Trophoblast cell (in vitro differentiated cells and primary cell): ENCODE measurements at regions not wholly inside any gene's neighbourhood (a gene's known extent, or its start where the extent isn't known, plus 50 kb on each side); places are given as distances from the start of the nearest gene placed in this dataset.

Experiments used
- DNase-seq, 2 donors: peaks; one replicate each; pipeline ENCODE4 v3.0.0-alpha.2; 2016
- H2AFZ ChIP-seq: 2 replicates; pipeline ENCODE4 v1.6.1; 2013; ENCODE audit warnings: low read length, moderate library complexity, mild to moderate bottlenecking; ENCODE audit not compliant: insufficient read depth, poor library complexity
- H2AK5ac ChIP-seq: 2 replicates; pipeline ENCODE4 v1.6.1; 2013; ENCODE audit warnings: mild to moderate bottlenecking, low read length
- H2BK120ac ChIP-seq: 2 replicates; pipeline ENCODE4 v1.6.1; 2013; ENCODE audit warnings: low read length, mild to moderate bottlenecking, moderate library complexity; ENCODE audit not compliant: insufficient read depth, poor library complexity
- H2BK12ac ChIP-seq: 2 replicates; pipeline ENCODE4 v1.6.1; 2013; ENCODE audit warnings: mild to moderate bottlenecking, low read length, moderate library complexity
- H2BK5ac ChIP-seq: 2 replicates; pipeline ENCODE4 v1.6.1; 2013; ENCODE audit warnings: low read length, low read depth, moderate library complexity, mild to moderate bottlenecking; ENCODE audit not compliant: poor library complexity
- H3K14ac ChIP-seq: 2 replicates; pipeline ENCODE4 v1.6.1; 2013; ENCODE audit warnings: mild to moderate bottlenecking, low read length
- H3K18ac ChIP-seq: 2 replicates; pipeline ENCODE4 v1.6.1; 2013; ENCODE audit warnings: mild to moderate bottlenecking, low read length
- H3K23ac ChIP-seq: 2 replicates; pipeline ENCODE4 v1.6.1; 2013; ENCODE audit warnings: low read length
- H3K27ac ChIP-seq: 2 replicates; pipeline ENCODE4 v1.5.1; 2013; ENCODE audit warnings: low read depth, mild to moderate bottlenecking, inconsistent platforms, low read length, moderate library complexity
- H3K27me3 ChIP-seq: 2 replicates; pipeline ENCODE4 v1.6.1; 2013; ENCODE audit warnings: inconsistent platforms, mild to moderate bottlenecking, low read length, moderate library complexity; ENCODE audit not compliant: insufficient read depth
- H3K36me3 ChIP-seq, 2 experiments: 1 replicate in 1 of 2; 2 replicates in 1 of 2; pipeline ENCODE4 v1.6.1; 2013; ENCODE audit warnings: low read length in 2 of 2, mild to moderate bottlenecking in 2 of 2, moderate library complexity in 1 of 2; ENCODE audit not compliant: insufficient read depth in 2 of 2, control insufficient read depth in 1 of 2
- H3K4ac ChIP-seq: 2 replicates; pipeline ENCODE4 v1.6.1; 2013; ENCODE audit warnings: low read depth, mild to moderate bottlenecking, low read length, moderate library complexity
- H3K4me1 ChIP-seq, 2 experiments: 1 replicate in 1 of 2; 2 replicates in 1 of 2; pipeline ENCODE4 v1.6.1; 2013; ENCODE audit warnings: low read length in 2 of 2, mild to moderate bottlenecking in 2 of 2, moderate library complexity in 1 of 2; ENCODE audit not compliant: insufficient read depth in 2 of 2, control insufficient read depth in 1 of 2
- H3K4me2 ChIP-seq: 2 replicates; pipeline ENCODE4 v1.6.1; 2013; ENCODE audit warnings: inconsistent platforms, mild to moderate bottlenecking, low read length, moderate library complexity
- H3K4me3 ChIP-seq: 2 replicates; pipeline ENCODE4 v1.5.1; 2013; ENCODE audit warnings: mild to moderate bottlenecking, low read depth, low read length, inconsistent platforms
- H3K79me1 ChIP-seq: one replicate; pipeline ENCODE4 v1.6.1; 2013; ENCODE audit warnings: low read length
- H3K79me2 ChIP-seq: 2 replicates; pipeline ENCODE4 v1.6.1; 2013; ENCODE audit warnings: low read length, mild to moderate bottlenecking; ENCODE audit not compliant: control insufficient read depth, insufficient read depth, poor library complexity
- H3K9ac ChIP-seq: 2 replicates; pipeline ENCODE4 v1.6.1; 2013; ENCODE audit warnings: mild to moderate bottlenecking, low read length
- H3K9me3 ChIP-seq: 2 replicates; pipeline ENCODE4 v1.6.1; 2013; ENCODE audit warnings: low read depth, mild to moderate bottlenecking, control low read depth, inconsistent platforms, low read length; ENCODE audit not compliant: insufficient read depth
- H4K12ac ChIP-seq: 2 replicates; pipeline ENCODE4 v1.6.1; 2013; ENCODE audit warnings: low read depth, mild to moderate bottlenecking, low read length, moderate library complexity
- H4K8ac ChIP-seq: 2 replicates; pipeline ENCODE4 v1.6.1; 2013; ENCODE audit warnings: low read depth, mild to moderate bottlenecking, low read length, moderate library complexity
- H4K91ac ChIP-seq: one replicate; pipeline ENCODE4 v1.6.1; 2013; ENCODE audit warnings: low read depth, mild to moderate bottlenecking, low read length, moderate library complexity
- WGBS: extraction: QIAGEN DNeasy Blood & Tissue Kit; methylation state at CpG from one replicate; pipeline ENCODE4 v1.1.7; 2013; ENCODE audit warnings: missing lambda C conversion rate; ENCODE audit not compliant: insufficient read length, insufficient coverage; ENCODE audit errors: extremely low coverage; 5-methylcytosine and 5-hydroxymethylcytosine counted together

DNA sequence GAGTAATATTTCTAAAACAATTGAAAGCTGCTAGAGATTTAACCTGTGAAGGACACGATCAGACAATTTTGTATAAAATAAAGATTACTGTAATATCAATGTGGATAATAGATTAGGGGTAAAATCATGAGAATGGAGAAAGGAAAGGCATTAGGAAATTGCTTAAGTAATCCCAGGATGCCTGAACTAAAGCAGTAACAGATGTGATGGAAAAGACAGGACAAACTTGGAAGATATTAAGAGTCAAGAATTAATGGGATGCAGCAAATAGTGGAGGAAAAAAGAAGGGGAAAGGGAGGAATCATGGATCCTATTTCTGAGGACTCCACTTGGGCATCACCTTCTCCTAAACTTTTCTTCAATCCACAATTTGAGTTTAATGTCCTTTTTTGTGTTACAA lies 437.1 kb upstream of the PMFBP1 start:
- no peak overlapping the region for H4K8ac ChIP-seq
- H3K79me1 ChIP-seq, result no peaks in the 10 kb centered on the region
- no peak overlapping the region for H2BK12ac ChIP-seq
- H4K12ac ChIP-seq, result no peak overlapping the region
- no peaks in the 10 kb centered on the region for H3K27me3 ChIP-seq
- no peak overlapping the region for H2AK5ac ChIP-seq
- no peak overlapping the region for H3K4me3 ChIP-seq
- H3K9me3 ChIP-seq, result no peaks in the 10 kb centered on the region
- no peaks in the 10 kb centered on the region for H3K36me3 ChIP-seq
- H3K4me2 ChIP-seq, result no peak overlapping the region
- no peak overlapping the region for H3K9ac ChIP-seq
- H3K14ac ChIP-seq, result no peak overlapping the region
- no peak overlapping the region for H2AFZ ChIP-seq
- DNase-seq, result no peak
- H3K18ac ChIP-seq, result no peak overlapping the region
- H2BK120ac ChIP-seq, result no peak overlapping the region
- H2BK5ac ChIP-seq, result no peak overlapping the region
- no peaks in the 10 kb centered on the region for H3K79me2 ChIP-seq
- H3K4ac ChIP-seq, result no peak overlapping the region
- WGBS, result no CpG with 5 or more reads among the region's 1 CpG
- H3K27ac ChIP-seq, result no peak overlapping the region
- no peaks in the 10 kb centered on the region for H3K4me1 ChIP-seq
- H3K23ac ChIP-seq, result no peak overlapping the region
- no peak overlapping the region for H4K91ac ChIP-seq

DNA sequence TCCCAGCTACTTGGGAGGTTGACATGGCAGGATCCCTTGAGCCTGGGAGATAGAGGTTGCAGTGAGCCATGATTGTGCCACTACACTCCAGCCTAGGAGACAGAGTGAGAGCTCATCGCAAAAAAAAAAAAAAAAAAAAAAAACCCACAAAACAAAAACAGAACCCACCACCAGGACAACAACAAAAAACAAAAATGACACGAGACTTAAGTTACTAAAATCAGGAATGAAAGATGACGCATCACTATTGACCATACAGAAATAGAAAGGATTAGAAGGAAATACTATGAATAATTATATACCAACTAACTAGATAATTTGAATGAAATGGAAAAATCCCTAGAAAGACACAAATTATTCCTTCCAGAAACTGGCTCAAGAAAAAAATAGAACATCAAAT lies 432.4 kb upstream of the PMFBP1 start:
- Histone ChIP-seq H2BK12ac (no peak overlapping the region), H3K4me1 (no peaks in the 10 kb centered on the region), H2BK5ac (no peak overlapping the region), H3K4me3 (no peak overlapping the region), H3K23ac (no peak overlapping the region), H4K12ac (no peak overlapping the region), H3K18ac (no peak overlapping the region), H3K4me2 (no peak overlapping the region), H2BK120ac (no peak overlapping the region), H3K9ac (no peak overlapping the region), H2AFZ (no peak overlapping the region), H3K4ac (no peak overlapping the region), H3K14ac (no peak overlapping the region), H4K8ac (no peak overlapping the region), H3K9me3 (no peaks in the 10 kb centered on the region), H3K36me3 (no peaks in the 10 kb centered on the region), H2AK5ac (no peak overlapping the region), H4K91ac (no peak overlapping the region), H3K27me3 (no peaks in the 10 kb centered on the region), H3K79me1 (no peaks in the 10 kb centered on the region), H3K27ac (no peak overlapping the region), H3K79me2 (no peaks in the 10 kb centered on the region)
- WGBS, result no CpG with 5 or more reads among the region's 3 CpGs
- no peak for DNase-seq

- WGBS, result no CpG with 5 or more reads among the region's 2 CpGs
- no peak overlapping the region for H4K12ac ChIP-seq
- H3K79me1 ChIP-seq, result no peaks in the 10 kb centered on the region
- no peak overlapping the region for H3K4me2 ChIP-seq
- no peak overlapping the region for H4K8ac ChIP-seq
- H3K27ac ChIP-seq, result no peak overlapping the region
- H2BK12ac ChIP-seq, result no peak overlapping the region
- H3K9me3 ChIP-seq, result peaks cover 2% of the 10 kb centered on the region
- no peak overlapping the region for H3K4ac ChIP-seq
- no peak overlapping the region for H2AFZ ChIP-seq
- H3K18ac ChIP-seq, result no peak overlapping the region
- no peaks in the 10 kb centered on the region for H3K27me3 ChIP-seq
- H2BK120ac ChIP-seq, result no peak overlapping the region
- H2BK5ac ChIP-seq, result no peak overlapping the region
- H3K9ac ChIP-seq, result no peak overlapping the region
- H4K91ac ChIP-seq, result no peak overlapping the region
- H3K4me3 ChIP-seq, result no peak overlapping the region
- H3K4me1 ChIP-seq, result no peaks in the 10 kb centered on the region
- no peaks in the 10 kb centered on the region for H3K79me2 ChIP-seq
- H3K23ac ChIP-seq, result no peak overlapping the region
- no peak overlapping the region for H3K14ac ChIP-seq
- no peaks in the 10 kb centered on the region for H3K36me3 ChIP-seq
- no peak for DNase-seq
- no peak overlapping the region for H2AK5ac ChIP-seq
Observed at GRCh38 chr16:72602499-72602898, 430.5 kb upstream of the PMFBP1 start.

GRCh38 chr16:72598696-72599095 lies 426.7 kb upstream of the PMFBP1 start:
- Histone ChIP-seq H4K91ac (no peak overlapping the region), H3K18ac (no peak overlapping the region), H2AK5ac (no peak overlapping the region), H3K4me3 (no peak overlapping the region), H3K14ac (no peak overlapping the region), H4K8ac (no peak overlapping the region), H3K23ac (no peak overlapping the region), H2BK12ac (no peak overlapping the region), H3K79me1 (no peaks in the 10 kb centered on the region), H3K4me1 (no peaks in the 10 kb centered on the region), H2BK5ac (no peak overlapping the region), H3K4me2 (no peak overlapping the region), H2BK120ac (no peak overlapping the region), H3K9me3 (peaks cover 2% of the 10 kb centered on the region), H4K12ac (no peak overlapping the region), H2AFZ (no peak overlapping the region), H3K4ac (no peak overlapping the region), H3K36me3 (no peaks in the 10 kb centered on the region), H3K27ac (no peak overlapping the region), H3K9ac (no peak overlapping the region), H3K27me3 (no peaks in the 10 kb centered on the region), H3K79me2 (no peaks in the 10 kb centered on the region)
- DNase-seq, result no peak

DNA sequence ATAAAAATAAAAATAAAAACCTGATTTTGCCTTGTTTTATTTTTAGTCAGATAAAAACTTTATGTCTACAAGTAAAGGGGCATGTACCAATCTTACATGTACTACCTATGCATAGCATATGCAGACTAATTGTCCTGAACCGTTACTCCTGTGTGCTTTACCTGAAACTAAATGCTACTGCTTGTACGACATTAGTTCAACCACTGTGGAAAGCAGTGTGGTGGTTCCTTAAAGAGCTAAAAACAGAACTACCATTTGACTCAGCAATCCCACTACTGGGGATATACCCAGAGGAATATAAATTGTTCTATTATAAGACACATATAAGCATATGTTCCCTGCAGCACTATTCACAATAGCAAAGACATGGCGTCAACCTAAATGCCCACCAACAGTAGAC lies 426.0 kb upstream of the PMFBP1 start:
- no peak overlapping the region for H3K4ac ChIP-seq
- H3K79me2 ChIP-seq, result no peaks in the 10 kb centered on the region

More for the DNA sequence above, 426.0 kb upstream of the PMFBP1 start:
- Histone ChIP-seq H4K91ac (no peak overlapping the region), H2BK12ac (no peak overlapping the region), H3K4me2 (no peak overlapping the region), H3K4me3 (no peak overlapping the region), H2BK5ac (no peak overlapping the region), H3K14ac (no peak overlapping the region), H3K27me3 (no peaks in the 10 kb centered on the region), H4K8ac (no peak overlapping the region), H3K27ac (no peak overlapping the region), H4K12ac (no peak overlapping the region), H3K79me1 (no peaks in the 10 kb centered on the region), H2BK120ac (no peak overlapping the region), H2AK5ac (no peak overlapping the region), H3K9me3 (peaks cover 2% of the 10 kb centered on the region), H3K4me1 (no peaks in the 10 kb centered on the region), H3K9ac (no peak overlapping the region), H3K36me3 (no peaks in the 10 kb centered on the region), H3K23ac (no peak overlapping the region), H2AFZ (no peak overlapping the region), H3K18ac (no peak overlapping the region)
- WGBS, result no CpG with 5 or more reads among the region's 3 CpGs
- DNase-seq, result no peak
